BJ (cell line): ENCODE measurements at regions not wholly inside any gene's neighbourhood (a gene's known extent, or its start where the extent isn't known, plus 50 kb on each side); places are given as distances from the start of the nearest gene placed in this dataset.

ENCODE experiments used
- CTCF ChIA-PET: fragments of 350-600 bp; formaldehyde crosslinking; extraction: SDS; loops from one replicate; lab custom pipeline; 2021; ENCODE audit warnings: antibody characterized with exemption, inconsistent platforms; lab: Yijun Ruan, JAX
- POLR2A ChIA-PET: fragments of 300-600 bp; sonication (Branson Sonifier 250); formaldehyde crosslinking; extraction: SDS; loops from one replicate; lab custom pipeline; 2021; ENCODE audit warnings: antibody characterized with exemption; lab: Charles Lee
- DNase-seq: peaks from one replicate; pipeline ENCODE4 v3.0.0-alpha.2; 2011; ENCODE audit warnings: low read depth
- H3K27me3 ChIP-seq: 2 replicates; pipeline ENCODE4 v1.6.0; 2011; ENCODE audit warnings: low read length; ENCODE audit not compliant: control insufficient read depth, insufficient read depth
- H3K36me3 ChIP-seq: 2 replicates; pipeline ENCODE4 v1.5.1; 2011; ENCODE audit warnings: low read length; ENCODE audit not compliant: control insufficient read depth, insufficient read depth
- H3K4me3 ChIP-seq: 2 replicates; pipeline ENCODE4 v1.5.1; 2011; ENCODE audit warnings: low read depth, mild to moderate bottlenecking, control low read depth, low read length
- CTCF ChIP-seq: IDR thresholded peaks from 2 replicates; pipeline ENCODE4 v1.5.1; 2011; ENCODE audit warnings: low read depth, mild to moderate bottlenecking, control low read depth, inconsistent platforms, low read length, moderate library complexity; ENCODE audit not compliant: insufficient read depth

- no peak for TF ChIP-seq CTCF
- CTCF ChIA-PET: no interaction called here
- POLR2A ChIA-PET: no interaction called here
- Histone ChIP-seq H3K27me3 (no peaks in the 10 kb centered on the region), H3K36me3 (no peaks in the 10 kb centered on the region), H3K4me3 (no peak overlapping the region)
- DNase-seq: no peak
Measured at GRCh38 chr13:76646946-76647345, 239.3 kb downstream of the KCTD12 start.

DNA sequence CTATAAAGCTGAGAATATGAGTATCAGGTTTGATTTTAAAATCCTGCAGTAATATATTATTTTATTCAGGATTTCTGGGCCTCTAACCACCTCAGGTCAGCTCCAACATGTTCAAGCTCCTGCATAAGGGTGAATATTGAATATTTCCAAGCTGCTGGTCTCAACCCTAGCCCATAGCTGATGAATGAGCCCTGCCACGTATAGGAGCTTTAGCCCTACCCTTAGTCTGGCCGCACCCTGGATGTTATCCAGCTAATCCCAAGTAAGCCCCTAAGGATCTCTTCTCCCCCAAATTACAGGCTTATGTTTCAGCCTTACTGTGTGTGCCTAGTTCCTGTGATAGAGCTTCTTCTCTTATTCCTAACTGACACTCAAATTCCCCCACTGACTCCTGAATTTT lies 240.6 kb downstream of the KCTD12 start:
- no peak for TF ChIP-seq CTCF
- H3K27me3 ChIP-seq: no peaks in the 10 kb centered on the region
- DNase-seq: no peak
- ChIA-PET CTCF (interaction anchor here (1.2 kb wide), 1 partner anchor 10 kb away, joined by 3 read pairs; no protein-coding TSS in a partner anchor), POLR2A (no interaction called here)
- H3K36me3 ChIP-seq: no peaks in the 10 kb centered on the region
- no peak overlapping the region for H3K4me3 ChIP-seq

- Histone ChIP-seq H3K4me3 (no peak overlapping the region), H3K36me3 (no peaks in the 10 kb centered on the region), H3K27me3 (no peaks in the 10 kb centered on the region)
- POLR2A ChIA-PET: no interaction called here
- CTCF ChIA-PET: interaction anchor here (1.1 to 1.2 kb wide), 2 partner anchors 9 to 23 kb away, joined by 3 to 5 read pairs; no protein-coding TSS in a partner anchor
- no peak for DNase-seq
- TF ChIP-seq CTCF: no peak
Measured at GRCh38 chr13:76644906-76645305, 241.3 kb downstream of the KCTD12 start.

DNA sequence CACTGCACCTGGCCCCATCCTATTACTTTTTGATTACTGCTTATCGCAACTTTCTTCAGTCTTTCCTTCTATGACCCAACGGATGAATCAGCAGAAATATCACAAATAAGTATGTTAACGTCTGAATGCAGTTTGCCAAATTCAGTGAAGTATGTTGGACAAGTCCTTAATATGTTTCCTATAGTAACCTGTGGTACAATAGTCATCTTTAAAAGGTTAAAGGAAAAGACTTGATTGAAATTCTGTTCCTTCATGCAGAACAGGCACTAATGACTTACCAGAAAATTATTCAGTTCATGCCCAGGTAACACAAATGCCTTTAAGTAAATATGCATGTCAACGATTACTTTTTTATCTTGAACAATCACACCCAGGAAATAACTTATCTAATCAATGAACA lies 242.6 kb downstream of the KCTD12 start:
- no peaks in the 10 kb centered on the region for H3K36me3 ChIP-seq
- no peak for DNase-seq
- CTCF ChIA-PET: interaction anchor here (1.1 kb wide), 2 partner anchors 24 to 259 kb away, joined by 3 to 5 read pairs; no protein-coding TSS in a partner anchor
- no peak for TF ChIP-seq CTCF
- POLR2A ChIA-PET: no interaction called here
- no peak overlapping the region for H3K4me3 ChIP-seq
- H3K27me3 ChIP-seq: no peaks in the 10 kb centered on the region

DNA sequence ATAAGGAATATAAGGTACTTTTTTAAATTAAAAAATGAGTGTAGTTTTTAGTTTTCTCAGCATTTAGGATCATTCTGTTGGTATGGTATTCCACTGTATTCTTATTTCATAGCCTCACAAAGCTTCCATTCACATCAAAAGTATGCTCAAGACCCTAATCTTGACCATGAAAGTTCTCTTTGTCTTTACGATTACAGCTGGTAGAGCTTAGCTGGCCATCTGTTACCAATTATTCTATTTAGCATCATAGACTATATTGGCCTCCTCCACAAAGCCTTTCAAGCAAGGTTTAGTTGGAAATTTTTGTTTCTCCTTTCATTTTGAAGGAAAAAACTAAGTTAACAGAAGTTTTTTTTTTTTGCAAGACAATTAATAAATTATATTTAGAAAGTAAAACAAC lies 245.1 kb downstream of the KCTD12 start:
- TF ChIP-seq CTCF: no peak
- CTCF ChIA-PET: no interaction called here
- no peaks in the 10 kb centered on the region for H3K27me3 ChIP-seq
- H3K4me3 ChIP-seq: no peak overlapping the region
- no peaks in the 10 kb centered on the region for H3K36me3 ChIP-seq
- no peak for DNase-seq
- POLR2A ChIA-PET: no interaction called here
